HCT116 (cell line): ENCODE measurements at regions not wholly inside any gene's neighbourhood (a gene's known extent, or its start where the extent isn't known, plus 50 kb on each side); places are given as distances from the start of the nearest gene placed in this dataset.

Experiments
- ATAC-seq: fragments of 200-7000 bp; cut with Tn5 transposase; 2 replicates; pipeline ENCODE4 v1.9.1; 2020; ENCODE audit warnings: mild to moderate bottlenecking, moderate library complexity
- BruUV-seq: library from RNA; stranded (reverse); fragments of 400-500 nt; replicated peaks from 2 replicates; lab custom pipeline; 2021; lab: Mats Ljungman, UMichigan
- CTCF ChIA-PET: fragments of 300-600 bp; sonication (Branson Sonifier 250); formaldehyde crosslinking; loops from one replicate; lab custom pipeline; 2021; ENCODE audit warnings: antibody characterized with exemption; lab: Charles Lee
- POLR2A ChIA-PET: fragments of 300-600, 350-600 bp; sonication (Branson Sonifier 250); formaldehyde crosslinking; loops from one replicate; lab custom pipeline; 2021; ENCODE audit warnings: antibody characterized with exemption; lab: Charles Lee
- RAD21 ChIA-PET, 2 experiments: fragments of 300-600 bp; sonication (Branson Sonifier 250); formaldehyde crosslinking; loops; one replicate each; lab custom pipeline; 2023; ENCODE audit warnings: low total read pairs in 2 of 2; ENCODE audit not compliant: uncharacterized antibody in 2 of 2, unreplicated experiment in 2 of 2, low non-redundant PET in 1 of 2; lab: Charles Lee
- DNase-seq: peaks from one replicate; pipeline ENCODE4 v3.0.0-alpha.2; 2010; ENCODE audit warnings: low read depth, low spot score
- H2AFZ ChIP-seq: fragments of 200-600 bp; shearing (Covaris generic), sonication (generic); 2 replicates; pipeline ENCODE4 v1.6.1; 2017; ENCODE audit warnings: low read depth, mixed run types, mixed read lengths, antibody characterized with exemption, low read length; ENCODE audit not compliant: poor library complexity, severe bottlenecking
- H3K27ac ChIP-seq: 2 replicates; pipeline ENCODE4 v1.5.1; 2012; ENCODE audit warnings: low read depth, low read length
- H3K27me3 ChIP-seq: fragments of 200-600 bp; sonication (generic); 2 replicates; pipeline ENCODE4 v1.6.1; 2016; ENCODE audit warnings: mixed run types, low read length, mixed read lengths; ENCODE audit not compliant: insufficient read depth
- H3K36me3 ChIP-seq, 2 experiments: fragments of 200-500 bp in 1 of 2; fragments of 200-600 bp in 1 of 2; sonication (Bioruptor generic) in 1 of 2; sonication (generic) in 1 of 2; 2 replicates each; pipeline versions ENCODE4 v1.5.1 to v1.6.1; 2014 to 2016; ENCODE audit warnings: low read length in 2 of 2, inconsistent platforms in 1 of 2, mixed read lengths in 1 of 2, mixed run types in 1 of 2; ENCODE audit not compliant: insufficient read depth in 2 of 2, control insufficient read depth in 1 of 2
- H3K4me1 ChIP-seq, 2 experiments: fragments of 200-600 bp in 1 of 2; sonication (generic) in 1 of 2; 2 replicates each; pipeline versions ENCODE4 v1.5.1 to v1.6.1; 2012 to 2017; ENCODE audit warnings: low read length in 2 of 2, inconsistent platforms in 1 of 2, mild to moderate bottlenecking in 1 of 2, mixed read lengths in 1 of 2, mixed run types in 1 of 2, moderate library complexity in 1 of 2; ENCODE audit not compliant: insufficient read depth in 2 of 2, control insufficient read depth in 1 of 2
- H3K4me2 ChIP-seq: fragments of 200-600 bp; sonication (generic); 2 replicates; pipeline ENCODE4 v1.6.1; 2017; ENCODE audit warnings: mixed run types, low read length, mixed read lengths
- H3K4me3 ChIP-seq, 2 experiments: fragments of 200-600 bp in 1 of 2; sonication (generic) in 1 of 2; replicated peaks in 1 of 2; 2 replicates each; pipeline ENCODE4 v1.5.1; 2011 to 2016; ENCODE audit warnings: low read length in 2 of 2, control low read depth in 1 of 2, low read depth in 1 of 2, mild to moderate bottlenecking in 1 of 2, mixed read lengths in 1 of 2, mixed run types in 1 of 2
- H3K79me2 ChIP-seq: fragments of 200-600 bp; sonication (generic); 2 replicates; pipeline ENCODE4 v1.6.1; 2017; ENCODE audit warnings: mild to moderate bottlenecking, mixed run types, low read length, moderate library complexity, mixed read lengths; ENCODE audit not compliant: insufficient read depth
- H3K9ac ChIP-seq: fragments of 200-600 bp; sonication (generic); 2 replicates; pipeline ENCODE4 v1.6.1; 2016; ENCODE audit warnings: low read length, mixed read lengths
- H3K9me2 ChIP-seq: fragments of 200-600 bp; sonication (generic), shearing (Covaris generic); 2 replicates; pipeline ENCODE4 v1.6.1; 2017; ENCODE audit warnings: mixed run types, mild to moderate bottlenecking, moderate library complexity; ENCODE audit not compliant: insufficient read depth
- H3K9me3 ChIP-seq, 2 experiments: fragments of 200-500 bp in 1 of 2; fragments of 200-600 bp in 1 of 2; sonication (Bioruptor generic) in 1 of 2; sonication (generic) in 1 of 2; 2 replicates each; pipeline ENCODE4 v1.6.1; 2014 to 2017; ENCODE audit warnings: low read length in 2 of 2, mixed read lengths in 2 of 2, inconsistent platforms in 1 of 2, low read depth in 1 of 2, mild to moderate bottlenecking in 1 of 2, mixed run types in 1 of 2, moderate library complexity in 1 of 2; ENCODE audit not compliant: control insufficient read depth in 1 of 2, insufficient read depth in 1 of 2
- H4K20me1 ChIP-seq: fragments of 200-600 bp; sonication (generic), shearing (Covaris generic); 2 replicates; pipeline ENCODE4 v1.6.1; 2017; ENCODE audit warnings: mixed run types, mild to moderate bottlenecking, moderate library complexity; ENCODE audit not compliant: insufficient read depth
- CBX3 ChIP-seq: IDR thresholded peaks from 2 replicates; pipeline ENCODE4 v1.6.1; 2012; ENCODE audit warnings: low read depth
- CEBPB ChIP-seq: IDR thresholded peaks from 2 replicates; pipeline ENCODE4 v1.6.1; 2012; ENCODE audit warnings: low read depth
- EGR1 ChIP-seq: IDR thresholded peaks from 2 replicates; pipeline ENCODE4 v1.6.1; 2012; ENCODE audit warnings: low read depth
- FOSL1 ChIP-seq: IDR thresholded peaks from 2 replicates; pipeline ENCODE4 v1.6.1; 2012; ENCODE audit warnings: low read depth
- JUND ChIP-seq: IDR thresholded peaks from 2 replicates; pipeline ENCODE4 v1.6.1; 2012
- MAX ChIP-seq: IDR thresholded peaks from 2 replicates; pipeline ENCODE4 v1.6.1; 2012
- POLR2AphosphoS5 ChIP-seq: IDR thresholded peaks from 2 replicates; pipeline ENCODE4 v1.6.1; 2011; ENCODE audit warnings: mild to moderate bottlenecking, low read depth, low read length, moderate library complexity
- RAD21 ChIP-seq: IDR thresholded peaks from 2 replicates; pipeline ENCODE4 v1.6.1; 2012; ENCODE audit warnings: low read depth, mild to moderate bottlenecking
- SIN3A ChIP-seq: IDR thresholded peaks from 2 replicates; pipeline ENCODE4 v1.6.1; 2012; ENCODE audit warnings: low read depth
- SRF ChIP-seq: IDR thresholded peaks from 2 replicates; pipeline ENCODE4 v1.6.1; 2012; ENCODE audit warnings: low read depth
- ZFX ChIP-seq: fragments of 450-650 bp; IDR thresholded peaks from 2 replicates; pipeline ENCODE4 v1.6.1; 2017
- ZNF274 ChIP-seq: fragments of 200-500 bp; sonication (Bioruptor generic); IDR thresholded peaks from 2 replicates; pipeline ENCODE4 v1.6.1; 2014; ENCODE audit warnings: mild to moderate bottlenecking, low read depth, low read length, inconsistent platforms
- intact Hi-C: fragments of 100-400 bp; cut with micrococcal nuclease; formaldehyde crosslinking; loops from 2 replicates; pipeline ENCODE4 v1.10.0; 2022
- TF ChIP-seq, protein P1 (sequence below): IDR thresholded peaks from 2 replicates; pipeline ENCODE4 v1.6.1; 2012
- TF ChIP-seq, protein P2 (sequence below): IDR thresholded peaks from 2 replicates; pipeline ENCODE4 v1.6.1; 2011; ENCODE audit warnings: mild to moderate bottlenecking, low read length, moderate library complexity; ENCODE audit not compliant: insufficient replicate concordance; ENCODE audit errors: extremely low read depth

DNA sequence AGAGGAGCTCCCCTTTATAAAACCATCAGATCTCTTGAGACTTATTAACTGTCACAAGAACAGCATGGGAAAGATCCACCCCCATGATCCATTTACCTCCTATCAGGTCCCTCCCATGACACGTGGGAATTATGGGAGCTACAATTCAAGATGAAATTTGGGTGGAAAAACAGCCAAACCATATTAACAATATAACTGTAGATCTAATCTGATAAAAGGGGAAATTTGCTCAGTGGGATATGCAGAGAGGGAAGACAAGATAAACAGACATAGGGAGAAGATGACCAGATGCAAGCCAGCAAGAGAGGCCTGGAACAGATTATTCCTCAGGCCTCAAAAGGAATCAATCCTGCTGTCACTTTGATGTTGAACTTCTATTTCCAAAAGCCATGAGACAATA, 841.5 kb downstream of the LRRIQ3 start:
- Histone ChIP-seq H3K4me3 (no peak overlapping the region), H3K27ac (no peak overlapping the region), H3K9me2 (no peaks in the 10 kb centered on the region), H3K9me3 (peaks cover 6 to 8% of the 10 kb centered on the region in 2 experiments; a peak in 2 of 4 replicates), H3K36me3 (no peaks in the 10 kb centered on the region), H3K4me1 (no peaks in the 10 kb centered on the region), H3K27me3 (no peaks in the 10 kb centered on the region), H4K20me1 (no peaks in the 10 kb centered on the region), H3K79me2 (no peaks in the 10 kb centered on the region), H2AFZ (no peak overlapping the region), H3K9ac (no peak overlapping the region), H3K4me2 (no peak overlapping the region)
- intact Hi-C loops: no loop called here
- no TSS peak for BruUV-seq
- ATAC-seq (no peak), DNase-seq (no peak)
- POLR2A ChIA-PET: no interaction called here
- TF ChIP-seq SRF (no peak), ZFX (no peak), CBX3 (no peak), EGR1 (no peak), RAD21 (no peak), MAX (no peak), SIN3A (no peak), ZNF274 (no peak), JUND (no peak), FOSL1 (no peak), CEBPB (no peak), POLR2AphosphoS5 (no peak)
- TF ChIP-seq, protein P1, sequence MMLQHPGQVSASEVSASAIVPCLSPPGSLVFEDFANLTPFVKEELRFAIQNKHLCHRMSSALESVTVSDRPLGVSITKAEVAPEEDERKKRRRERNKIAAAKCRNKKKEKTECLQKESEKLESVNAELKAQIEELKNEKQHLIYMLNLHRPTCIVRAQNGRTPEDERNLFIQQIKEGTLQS: no peak
- TF ChIP-seq, protein P2, sequence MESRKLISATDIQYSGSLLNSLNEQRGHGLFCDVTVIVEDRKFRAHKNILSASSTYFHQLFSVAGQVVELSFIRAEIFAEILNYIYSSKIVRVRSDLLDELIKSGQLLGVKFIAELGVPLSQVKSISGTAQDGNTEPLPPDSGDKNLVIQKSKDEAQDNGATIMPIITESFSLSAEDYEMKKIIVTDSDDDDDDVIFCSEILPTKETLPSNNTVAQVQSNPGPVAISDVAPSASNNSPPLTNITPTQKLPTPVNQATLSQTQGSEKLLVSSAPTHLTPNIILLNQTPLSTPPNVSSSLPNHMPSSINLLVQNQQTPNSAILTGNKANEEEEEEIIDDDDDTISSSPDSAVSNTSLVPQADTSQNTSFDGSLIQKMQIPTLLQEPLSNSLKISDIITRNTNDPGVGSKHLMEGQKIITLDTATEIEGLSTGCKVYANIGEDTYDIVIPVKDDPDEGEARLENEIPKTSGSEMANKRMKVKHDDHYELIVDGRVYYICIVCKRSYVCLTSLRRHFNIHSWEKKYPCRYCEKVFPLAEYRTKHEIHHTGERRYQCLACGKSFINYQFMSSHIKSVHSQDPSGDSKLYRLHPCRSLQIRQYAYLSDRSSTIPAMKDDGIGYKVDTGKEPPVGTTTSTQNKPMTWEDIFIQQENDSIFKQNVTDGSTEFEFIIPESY: no peak
- CTCF ChIA-PET: no interaction called here
- RAD21 ChIA-PET: no interaction called here
